Osteoblast (primary cell): ENCODE measurements at regions not wholly inside any gene's neighbourhood (a gene's known extent, or its start where the extent isn't known, plus 50 kb on each side); places are given as distances from the start of the nearest gene placed in this dataset.

Experiments
- DNase-seq: peaks from one replicate; pipeline ENCODE4 v3.0.0; 2011; ENCODE audit warnings: low spot score, mixed read lengths; ENCODE audit not compliant: insufficient read length; ENCODE audit errors: missing footprints
- H2AFZ ChIP-seq: 2 replicates; pipeline ENCODE4 v1.6.0; 2011; ENCODE audit warnings: mild to moderate bottlenecking, low read length
- H3K27ac ChIP-seq: 2 replicates; pipeline ENCODE4 v1.5.1; 2011; ENCODE audit warnings: mild to moderate bottlenecking, low read depth, low read length, moderate library complexity
- H3K27me3 ChIP-seq: 2 replicates; pipeline ENCODE4 v1.6.0; 2012; ENCODE audit warnings: mild to moderate bottlenecking, control low read depth, inconsistent platforms, low read length, moderate library complexity; ENCODE audit not compliant: insufficient read depth
- H3K36me3 ChIP-seq: 2 replicates; pipeline ENCODE4 v1.5.1; 2011; ENCODE audit warnings: mild to moderate bottlenecking, low read length, control low read depth, moderate library complexity; ENCODE audit not compliant: insufficient read depth
- H3K4me1 ChIP-seq: 2 replicates; pipeline ENCODE4 v1.5.1; 2011; ENCODE audit warnings: mild to moderate bottlenecking, low read length, control low read depth, moderate library complexity; ENCODE audit not compliant: insufficient read depth
- H3K4me2 ChIP-seq: 2 replicates; pipeline ENCODE4 v1.6.0; 2011; ENCODE audit warnings: mild to moderate bottlenecking, low read length; ENCODE audit not compliant: insufficient read depth
- H3K4me3 ChIP-seq: fragments of 200-600 bp; sonication (generic); 3 replicates; pipeline ENCODE4 v1.5.1; 2012; ENCODE audit warnings: mild to moderate bottlenecking, low read length, inconsistent platforms; ENCODE audit not compliant: insufficient read depth
- H3K79me2 ChIP-seq: 2 replicates; pipeline ENCODE4 v1.6.0; 2012; ENCODE audit warnings: mild to moderate bottlenecking, low read length, control low read depth, inconsistent platforms; ENCODE audit not compliant: insufficient read depth
- H3K9me3 ChIP-seq: 2 replicates; pipeline ENCODE4 v1.5.1; 2011; ENCODE audit warnings: low read depth, low read length, control low read depth
- H4K20me1 ChIP-seq: 2 replicates; pipeline ENCODE4 v1.6.0; 2012; ENCODE audit warnings: mild to moderate bottlenecking, low read length, control low read depth; ENCODE audit not compliant: insufficient read depth
- TF ChIP-seq, protein P1 (sequence below): IDR thresholded peaks from 2 replicates; pipeline ENCODE4 v1.5.1; 2011; ENCODE audit warnings: mild to moderate bottlenecking, low read depth, low read length, moderate library complexity; ENCODE audit errors: extremely low read depth

DNA sequence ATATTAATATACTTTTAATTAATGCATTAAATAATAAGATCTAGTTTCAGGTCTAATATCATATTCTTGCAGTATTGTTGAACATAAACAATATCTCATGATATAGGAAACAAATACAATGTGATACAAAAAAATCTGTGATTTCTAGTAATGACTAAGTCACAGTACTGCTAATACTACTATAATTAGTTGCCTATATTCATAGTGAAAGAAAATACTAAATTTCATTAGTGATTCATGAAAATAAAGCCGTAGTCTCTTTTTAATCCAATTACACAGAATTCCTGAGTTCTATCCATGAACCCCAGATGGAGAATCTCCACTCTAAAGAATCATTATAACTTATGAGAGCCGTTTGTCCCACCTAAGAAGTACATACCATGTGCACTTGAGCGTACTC, 266.3 kb upstream of the ACVR2A start:
- no peaks in the 10 kb centered on the region for H3K36me3 ChIP-seq
- no peak overlapping the region for H3K4me2 ChIP-seq
- TF ChIP-seq, protein P1, sequence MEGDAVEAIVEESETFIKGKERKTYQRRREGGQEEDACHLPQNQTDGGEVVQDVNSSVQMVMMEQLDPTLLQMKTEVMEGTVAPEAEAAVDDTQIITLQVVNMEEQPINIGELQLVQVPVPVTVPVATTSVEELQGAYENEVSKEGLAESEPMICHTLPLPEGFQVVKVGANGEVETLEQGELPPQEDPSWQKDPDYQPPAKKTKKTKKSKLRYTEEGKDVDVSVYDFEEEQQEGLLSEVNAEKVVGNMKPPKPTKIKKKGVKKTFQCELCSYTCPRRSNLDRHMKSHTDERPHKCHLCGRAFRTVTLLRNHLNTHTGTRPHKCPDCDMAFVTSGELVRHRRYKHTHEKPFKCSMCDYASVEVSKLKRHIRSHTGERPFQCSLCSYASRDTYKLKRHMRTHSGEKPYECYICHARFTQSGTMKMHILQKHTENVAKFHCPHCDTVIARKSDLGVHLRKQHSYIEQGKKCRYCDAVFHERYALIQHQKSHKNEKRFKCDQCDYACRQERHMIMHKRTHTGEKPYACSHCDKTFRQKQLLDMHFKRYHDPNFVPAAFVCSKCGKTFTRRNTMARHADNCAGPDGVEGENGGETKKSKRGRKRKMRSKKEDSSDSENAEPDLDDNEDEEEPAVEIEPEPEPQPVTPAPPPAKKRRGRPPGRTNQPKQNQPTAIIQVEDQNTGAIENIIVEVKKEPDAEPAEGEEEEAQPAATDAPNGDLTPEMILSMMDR: no peak
- no peaks in the 10 kb centered on the region for H3K27me3 ChIP-seq
- no peaks in the 10 kb centered on the region for H3K4me1 ChIP-seq
- no peaks in the 10 kb centered on the region for H4K20me1 ChIP-seq
- no peak overlapping the region for H3K27ac ChIP-seq
- H2AFZ ChIP-seq: no peak overlapping the region
- no peak overlapping the region for H3K4me3 ChIP-seq
- no peaks in the 10 kb centered on the region for H3K9me3 ChIP-seq
- H3K79me2 ChIP-seq: no peaks in the 10 kb centered on the region
- no peak for DNase-seq

GRCh38 chr2:147577998-147578380, 266.8 kb upstream of the ACVR2A start:
- no peaks in the 10 kb centered on the region for H3K9me3 ChIP-seq
- H3K79me2 ChIP-seq: no peaks in the 10 kb centered on the region
- no peaks in the 10 kb centered on the region for H3K4me1 ChIP-seq
- H3K36me3 ChIP-seq: no peaks in the 10 kb centered on the region
- DNase-seq: no peak
- no peak overlapping the region for H3K27ac ChIP-seq
- TF ChIP-seq, protein P1: no peak
- H2AFZ ChIP-seq: no peak overlapping the region
- H3K4me2 ChIP-seq: no peak overlapping the region
- no peak overlapping the region for H3K4me3 ChIP-seq
- H3K27me3 ChIP-seq: no peaks in the 10 kb centered on the region
- no peaks in the 10 kb centered on the region for H4K20me1 ChIP-seq

GRCh38 chr2:147577323-147577997, 267.4 kb upstream of the ACVR2A start:
- Histone ChIP-seq H3K9me3 (no peaks in the 10 kb centered on the region), H3K27me3 (no peaks in the 10 kb centered on the region), H4K20me1 (no peaks in the 10 kb centered on the region), H3K4me3 (no peak overlapping the region), H3K4me2 (no peak overlapping the region), H3K27ac (no peak overlapping the region), H3K79me2 (no peaks in the 10 kb centered on the region), H3K4me1 (no peaks in the 10 kb centered on the region), H3K36me3 (no peaks in the 10 kb centered on the region), H2AFZ (no peak overlapping the region)
- no peak for DNase-seq
- TF ChIP-seq, protein P1: no peak

- H3K4me3 ChIP-seq: no peak overlapping the region
- H3K27ac ChIP-seq: no peak overlapping the region
- H3K79me2 ChIP-seq: no peaks in the 10 kb centered on the region
- H4K20me1 ChIP-seq: no peaks in the 10 kb centered on the region
- H3K36me3 ChIP-seq: no peaks in the 10 kb centered on the region
- H3K27me3 ChIP-seq: no peaks in the 10 kb centered on the region
- no peak overlapping the region for H3K4me2 ChIP-seq
- H3K9me3 ChIP-seq: no peaks in the 10 kb centered on the region
- H3K4me1 ChIP-seq: no peaks in the 10 kb centered on the region
- DNase-seq: no peak
- TF ChIP-seq, protein P1: no peak
- no peak overlapping the region for H2AFZ ChIP-seq
Measured at GRCh38 chr2:147575106-147575505, 269.7 kb upstream of the ACVR2A start.
